ENCODE measurements at regions not wholly inside any gene's neighbourhood (a gene's known extent, or its start where the extent isn't known, plus 50 kb on each side); places are given as distances from the start of the nearest gene placed in this dataset.
"Not testable (repeated sequence)": the region's sequence is repeated elsewhere in the genome, so short reads cannot be mapped to it uniquely, and the experiment has no call there.

DNA sequence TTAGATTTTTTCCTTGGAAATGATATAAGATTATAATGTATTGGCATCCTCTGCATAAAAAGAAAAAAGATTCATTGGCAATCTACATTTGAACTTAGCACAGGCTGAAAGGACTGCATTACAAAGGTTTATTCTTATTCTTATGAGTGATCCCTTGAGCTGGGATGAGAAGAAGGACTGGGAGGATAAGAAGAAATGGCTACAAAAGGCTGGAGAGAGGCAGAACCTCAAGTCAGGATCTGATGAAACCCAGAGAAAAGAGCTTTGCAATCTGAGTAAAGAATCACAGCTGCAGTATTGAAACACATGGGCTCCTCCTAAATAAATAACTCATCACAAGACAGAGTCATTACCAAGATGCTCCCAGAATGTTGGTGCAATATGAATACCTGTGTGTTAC lies 1635.4 kb upstream of the FLRT2 start:
- intact Hi-C loops (cut with micrococcal nuclease), result no loop called here
- H3K9me1 ChIP-seq (replicated peaks; ENCODE audit: control insufficient read depth, extremely low read depth, insufficient read depth, low read length), result no peaks in the 10 kb centered on the region
- FAIRE-seq (no peak), DNase-seq (ENCODE audit: low read depth, low spot score) (no peak)
- TF ChIP-seq CTCF (IDR thresholded peaks at IDR 0.05; ENCODE audit: extremely low read depth in 1 of 2, insufficient read depth in 1 of 2, low read depth in 1 of 2, low read length in 2 of 2) (no peak), EZH2 (IDR thresholded peaks at IDR 0.05; ENCODE audit: borderline replicate concordance, low read depth, low read length, severe bottlenecking) (no peak), POLR2A (IDR thresholded peaks at IDR 0.05; ENCODE audit: low read depth, low read length) (no peak), JUN (IDR thresholded peaks at IDR 0.05; ENCODE audit: borderline replicate concordance, insufficient read depth, insufficient read length, low read depth) (no peak), POLR2AphosphoS5 (IDR thresholded peaks at IDR 0.05; ENCODE audit: insufficient read depth, low read depth, low read length) (no peak), GATA2 (IDR thresholded peaks at IDR 0.05; ENCODE audit: insufficient read depth, insufficient read length, low read depth, low read length) (no peak), MYC (IDR thresholded peaks at IDR 0.05; ENCODE audit: low read depth, low read length) (no peak), FOS (IDR thresholded peaks at IDR 0.05; ENCODE audit: borderline replicate concordance, insufficient read depth, low read length) (no peak)
- TF ChIP-seq, protein P1, sequence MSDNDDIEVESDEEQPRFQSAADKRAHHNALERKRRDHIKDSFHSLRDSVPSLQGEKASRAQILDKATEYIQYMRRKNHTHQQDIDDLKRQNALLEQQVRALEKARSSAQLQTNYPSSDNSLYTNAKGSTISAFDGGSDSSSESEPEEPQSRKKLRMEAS (IDR thresholded peaks at IDR 0.05; ENCODE audit: insufficient read depth, insufficient read length), result no peak
- no peak overlapping the region for H3K9ac ChIP-seq (replicated peaks; ENCODE audit: extremely low read depth, insufficient read depth, low read length)
- ChIA-PET CTCF (no interaction called here), POLR2A (no interaction called here)
- no peaks in the 10 kb centered on the region for H3K79me2 ChIP-seq (ENCODE audit: control insufficient read depth, insufficient read depth, low read length)
- no peaks in the 10 kb centered on the region for H3K9me3 ChIP-seq (replicated peaks; ENCODE audit: control insufficient read depth, insufficient read depth, low read length)
- BruUV-seq (replicated peaks), result no TSS peak
- H4K20me1 ChIP-seq (replicated peaks; ENCODE audit: control insufficient read depth, extremely low read depth, insufficient read depth, low read length), result no peaks in the 10 kb centered on the region
- no peaks in the 10 kb centered on the region for H3K27me3 ChIP-seq (ENCODE audit: control insufficient read depth in 2 of 2, insufficient read depth in 2 of 2, low read length in 2 of 2)
- no peak overlapping the region for H2AFZ ChIP-seq (ENCODE audit: low read depth, low read length)
- no peaks in the 10 kb centered on the region for H3K4me1 ChIP-seq (ENCODE audit: control insufficient read depth, extremely low read depth, insufficient read depth, low read length)
- no peak overlapping the region for H3K27ac ChIP-seq (ENCODE audit: insufficient read depth, low read depth, low read length)
- no peak overlapping the region for H3K4me3 ChIP-seq (replicated peaks in 1 of 3; ENCODE audit: insufficient read depth in 1 of 3, low read depth in 1 of 3, low read length in 3 of 3)
- no peak overlapping the region for H3K4me2 ChIP-seq (ENCODE audit: insufficient read depth, low read length)
- dilution Hi-C loops (cut with MboI; ENCODE audit: extremely low pct_ligation_motif_present, low sequenced_read_pairs), result no loop called here
- H3K36me3 ChIP-seq (ENCODE audit: control insufficient read depth in 2 of 2, extremely low read depth in 1 of 2, insufficient read depth in 2 of 2, low read length in 2 of 2), result no peaks in the 10 kb centered on the region

DNA sequence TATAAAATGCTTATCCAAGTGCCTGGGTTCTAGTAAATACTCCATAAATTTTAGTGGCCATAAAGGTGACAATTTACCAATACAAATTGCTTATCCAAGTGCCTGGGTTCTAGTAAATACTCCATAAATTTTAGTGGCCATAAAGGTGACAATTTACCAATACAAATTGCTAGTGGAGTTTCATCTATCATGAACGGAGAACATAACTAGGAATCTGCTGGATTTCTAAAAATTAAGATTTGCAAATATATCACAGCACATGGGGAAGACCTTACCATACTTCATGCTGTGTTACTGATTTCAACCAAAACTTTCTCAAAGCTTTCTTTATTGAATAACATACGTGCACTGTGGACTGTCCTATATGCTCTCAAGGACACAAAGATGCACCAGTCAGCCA lies 1631.4 kb upstream of the FLRT2 start:
- H2AFZ ChIP-seq (ENCODE audit: low read depth, low read length); POLR2A ChIA-PET; H3K9me3 ChIP-seq (replicated peaks; ENCODE audit: control insufficient read depth, insufficient read depth, low read length); H3K79me2 ChIP-seq (ENCODE audit: control insufficient read depth, insufficient read depth, low read length); CTCF ChIA-PET; H3K36me3 ChIP-seq (ENCODE audit: control insufficient read depth in 2 of 2, extremely low read depth in 1 of 2, insufficient read depth in 2 of 2, low read length in 2 of 2); intact Hi-C loops (cut with micrococcal nuclease); H3K27me3 ChIP-seq (ENCODE audit: control insufficient read depth in 2 of 2, insufficient read depth in 2 of 2, low read length in 2 of 2); H3K9me1 ChIP-seq (replicated peaks; ENCODE audit: control insufficient read depth, extremely low read depth, insufficient read depth, low read length); FAIRE-seq; DNase-seq (ENCODE audit: low read depth, low spot score); H3K4me3 ChIP-seq (replicated peaks in 1 of 3; ENCODE audit: insufficient read depth in 1 of 3, low read depth in 1 of 3, low read length in 3 of 3); H4K20me1 ChIP-seq (replicated peaks; ENCODE audit: control insufficient read depth, extremely low read depth, insufficient read depth, low read length); dilution Hi-C loops (cut with MboI; ENCODE audit: extremely low pct_ligation_motif_present, low sequenced_read_pairs); H3K27ac ChIP-seq (ENCODE audit: insufficient read depth, low read depth, low read length); H3K9ac ChIP-seq (replicated peaks; ENCODE audit: extremely low read depth, insufficient read depth, low read length); H3K4me1 ChIP-seq (ENCODE audit: control insufficient read depth, extremely low read depth, insufficient read depth, low read length); H3K4me2 ChIP-seq (ENCODE audit: insufficient read depth, low read length); BruUV-seq (replicated peaks): not testable (repeated sequence)
